GM21390 (cell line): ENCODE measurements at regions not wholly inside any gene's neighbourhood (a gene's known extent, or its start where the extent isn't known, plus 50 kb on each side); places are given as distances from the start of the nearest gene placed in this dataset.

Experiments used
- ATAC-seq: cut with Tn5 transposase; IDR thresholded peaks from one replicate; pipeline ENCODE4 v1.9.1; 2021; ENCODE audit not compliant: unreplicated experiment

DNA sequence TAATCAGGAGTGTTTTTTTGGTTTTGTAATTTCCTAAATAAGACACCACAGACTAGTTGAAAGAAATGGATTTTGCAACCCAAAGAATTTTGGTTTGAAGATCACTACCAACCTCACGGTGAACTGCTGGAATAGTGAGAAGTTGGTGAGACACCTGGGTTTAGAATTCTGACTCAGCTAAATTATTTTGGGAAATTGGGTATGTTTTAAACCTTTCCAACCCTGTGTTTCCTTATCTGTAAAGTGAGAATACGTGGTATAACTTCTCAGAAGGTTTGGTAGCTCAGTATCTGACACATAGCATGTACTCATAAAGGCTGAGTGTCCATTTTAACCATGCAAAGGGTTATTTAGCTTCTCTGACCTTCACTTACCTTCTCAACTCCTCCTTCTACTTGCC lies 261.9 kb downstream of the FOXA2 start:
- no peak for ATAC-seq

DNA sequence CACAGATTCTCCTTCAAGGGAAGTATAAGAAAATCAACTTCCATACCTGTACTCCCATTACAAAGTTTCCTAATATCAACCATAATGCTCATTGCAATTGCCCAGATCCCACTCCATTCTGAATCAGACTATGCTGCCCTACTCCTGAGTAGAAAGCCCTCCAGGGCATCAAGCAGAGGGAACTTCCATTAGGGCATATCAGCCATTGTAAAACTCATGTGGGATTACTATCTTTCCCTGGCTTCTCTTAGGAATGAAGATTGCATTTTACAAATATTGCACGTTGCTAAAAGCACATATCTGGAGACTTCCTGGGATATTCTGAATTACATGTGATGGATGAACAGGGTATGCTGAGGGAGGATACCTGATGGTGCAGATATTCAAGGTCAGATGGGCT lies 263.2 kb downstream of the FOXA2 start:
- no peak for ATAC-seq

DNA sequence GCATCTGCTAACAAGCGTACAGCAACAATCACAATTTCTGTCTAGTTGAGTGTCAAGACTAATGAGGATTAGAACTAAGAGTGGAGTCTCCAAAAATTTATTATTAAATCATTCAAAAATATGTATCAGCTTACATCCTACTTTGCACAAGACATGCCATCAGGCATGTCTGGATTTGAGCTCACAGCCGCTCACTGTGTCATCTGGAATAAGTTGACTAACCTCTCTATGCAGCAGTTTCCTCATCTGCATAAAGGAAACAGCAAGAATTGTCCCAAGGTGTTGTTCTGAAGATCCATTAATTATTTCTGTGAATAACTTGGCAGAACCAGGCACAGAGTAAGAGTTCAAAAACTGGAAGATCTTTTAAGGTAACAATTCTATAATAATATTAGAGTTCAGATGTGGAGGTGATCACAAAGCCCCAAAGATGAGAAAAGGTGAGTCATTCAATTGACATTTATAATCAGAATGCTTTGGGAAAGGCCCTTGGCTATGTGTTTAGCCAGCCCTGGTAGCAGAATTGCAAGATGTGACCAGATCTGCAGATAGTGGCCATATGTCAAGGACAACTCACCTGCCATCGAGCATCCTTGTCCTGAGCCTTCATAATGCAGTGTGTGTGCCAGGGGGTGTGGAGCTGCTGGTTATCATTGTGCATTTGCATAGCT lies 264.0 kb downstream of the FOXA2 start:
- no peak for ATAC-seq

DNA sequence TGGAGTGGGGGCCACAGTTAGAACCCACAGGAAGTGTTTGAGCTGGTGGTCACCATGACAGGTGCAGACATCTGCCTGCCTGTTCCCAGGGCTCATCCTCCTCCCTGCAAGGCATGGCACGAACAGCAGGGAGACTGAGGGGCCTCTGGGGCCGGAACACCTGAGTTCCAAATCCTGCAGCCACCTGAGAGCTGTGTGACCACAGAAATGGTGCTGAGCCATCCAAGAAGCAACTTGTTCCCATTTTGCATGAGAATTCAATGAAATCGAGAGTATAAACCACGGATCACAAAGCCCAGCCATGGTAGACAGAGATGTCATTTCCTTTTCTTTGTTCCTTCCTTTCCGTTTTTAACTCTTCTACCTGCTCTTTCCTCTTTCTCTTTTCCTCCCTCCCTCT lies 268.6 kb downstream of the FOXA2 start:
- no peak for ATAC-seq

DNA sequence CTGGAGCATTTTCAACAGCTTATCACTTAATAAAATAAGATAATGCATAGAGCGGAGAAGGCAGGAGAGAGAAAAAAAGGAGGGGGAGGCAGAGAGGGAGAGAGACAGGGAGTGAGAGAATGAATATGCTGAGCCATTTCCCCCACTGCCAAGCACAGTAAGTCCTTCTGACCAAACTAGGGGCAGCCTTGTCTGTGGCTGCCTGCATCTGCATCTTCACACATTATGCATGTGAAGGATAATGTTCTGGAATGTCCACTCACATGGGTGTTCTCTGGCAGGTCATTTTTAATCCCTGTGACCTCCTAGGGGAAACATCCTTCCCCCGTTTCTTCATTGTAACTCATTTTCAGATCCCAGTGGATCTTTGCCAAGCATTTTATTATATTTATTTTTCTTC lies 269.3 kb downstream of the FOXA2 start:
- ATAC-seq: no peak

DNA sequence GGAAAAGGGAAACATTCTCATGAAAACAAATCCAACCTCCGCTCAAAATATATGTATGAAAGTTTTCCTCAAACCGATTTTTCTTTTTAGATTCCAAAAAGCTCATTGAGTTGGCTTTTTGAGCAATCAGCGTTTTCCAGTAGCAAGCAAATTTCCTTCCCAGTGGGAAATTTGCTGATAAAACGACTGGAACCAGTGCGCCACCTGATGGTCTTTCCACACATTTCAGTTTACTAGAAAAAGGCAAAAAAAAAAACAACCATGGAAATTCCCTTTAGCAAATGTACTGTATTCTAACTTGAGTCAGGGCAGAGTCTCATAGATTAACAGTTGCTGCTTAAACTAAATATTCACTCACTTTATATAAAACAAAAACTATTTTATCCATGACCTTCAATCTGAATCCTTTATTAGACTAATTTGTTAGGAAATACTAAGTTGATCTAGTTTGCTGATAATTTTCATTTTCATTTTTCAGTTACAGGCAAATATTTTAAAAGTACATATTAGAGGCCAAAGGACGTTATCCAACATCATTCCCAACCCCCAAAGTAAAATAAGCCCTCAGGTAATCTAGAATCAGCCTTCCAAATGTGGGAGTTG lies 271.5 kb downstream of the FOXA2 start:
- ATAC-seq: no peak

DNA sequence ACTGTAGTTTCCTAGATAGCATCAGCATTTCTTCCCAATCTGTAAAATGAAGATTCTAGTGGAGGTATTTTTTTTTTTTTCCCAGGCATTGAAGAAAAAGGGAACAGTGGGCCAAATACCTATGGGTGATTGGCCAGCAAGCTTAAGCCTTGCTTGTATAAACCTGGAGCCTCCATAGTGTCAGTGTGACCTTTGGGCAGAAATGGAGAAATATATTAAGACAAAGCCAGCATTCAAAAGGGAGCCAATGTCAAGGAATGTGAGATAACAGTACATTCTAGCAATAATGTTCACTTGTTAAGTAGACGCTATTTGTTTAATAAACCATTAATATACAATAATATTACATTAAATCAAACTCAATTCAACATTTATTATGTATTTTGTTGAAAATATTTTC lies 275.4 kb downstream of the FOXA2 start:
- ATAC-seq: no peak

DNA sequence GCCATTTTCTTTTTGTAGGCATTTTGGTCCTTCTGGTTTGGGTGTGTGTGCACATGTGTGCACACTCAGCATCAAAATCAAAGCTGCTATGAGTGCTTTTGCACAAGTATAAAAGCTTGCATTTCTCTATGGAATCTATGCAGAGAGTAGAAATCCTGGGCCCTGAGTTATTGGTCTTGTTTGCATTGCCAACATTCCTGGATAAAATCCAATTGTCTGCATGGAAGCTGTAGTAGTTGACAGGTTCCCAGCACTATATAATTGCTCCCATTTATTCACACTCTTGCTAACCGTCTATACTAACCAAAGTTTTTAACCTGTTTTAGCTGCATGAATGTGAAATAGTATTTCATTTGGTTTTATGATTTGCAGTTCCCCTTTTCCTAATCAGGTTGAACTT lies 277.0 kb downstream of the FOXA2 start:
- ATAC-seq: no peak

DNA sequence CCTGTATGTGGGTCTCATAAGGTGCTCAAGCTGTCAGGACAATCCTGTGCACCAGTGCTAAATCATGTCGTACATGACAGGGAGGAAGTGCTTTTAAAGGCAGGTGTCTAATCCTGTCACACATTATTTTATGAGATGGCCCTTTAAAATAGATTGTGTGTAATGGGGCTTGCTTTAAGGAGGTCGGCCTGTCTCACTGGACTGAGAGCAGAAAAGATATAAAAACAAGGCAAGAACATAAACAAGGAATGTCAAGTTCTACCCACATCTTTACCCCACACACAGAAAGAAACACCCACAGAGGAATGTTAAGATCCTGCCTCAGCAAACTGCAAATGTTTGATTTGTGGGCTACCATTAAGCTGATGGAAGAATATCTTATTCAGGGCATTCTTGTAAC lies 279.0 kb downstream of the FOXA2 start:
- no peak for ATAC-seq

DNA sequence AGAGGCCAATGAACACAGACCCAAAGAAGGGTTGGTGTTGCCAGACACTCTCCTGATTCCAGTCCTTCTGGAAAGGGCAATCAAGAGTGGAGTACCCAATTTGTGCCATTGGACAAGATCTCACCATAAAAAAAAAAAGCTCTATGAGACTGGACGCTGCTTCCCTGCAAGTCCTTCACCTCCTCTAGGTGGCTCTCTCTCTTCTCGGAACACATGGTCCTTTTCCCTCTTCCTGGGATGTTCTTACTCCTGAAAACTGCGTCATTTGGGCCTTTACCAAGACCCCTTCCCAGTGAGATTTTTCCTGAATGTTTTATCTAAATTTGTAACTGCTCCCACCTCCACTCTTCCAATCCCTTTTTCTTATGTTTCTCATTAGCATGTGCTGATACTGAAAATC lies 280.8 kb downstream of the FOXA2 start:
- ATAC-seq: no peak

DNA sequence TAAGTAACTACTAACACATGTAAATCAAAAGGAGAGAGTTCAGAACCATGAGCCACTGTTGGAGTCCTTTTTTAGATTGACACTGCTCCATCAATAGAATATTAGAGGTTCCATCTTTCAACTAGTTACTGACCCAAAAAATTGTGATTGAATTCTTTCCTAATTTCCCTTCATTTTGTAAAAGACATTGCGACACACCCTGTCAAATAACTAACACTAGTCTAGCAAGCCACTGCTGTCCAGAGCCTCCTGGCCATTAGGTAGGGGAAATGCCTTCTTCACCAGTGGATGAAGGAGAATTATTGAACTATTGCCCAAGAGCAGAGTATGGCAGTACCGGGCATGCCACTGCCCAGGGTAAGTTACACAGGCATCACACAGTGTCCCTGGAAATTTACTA lies 282.3 kb downstream of the FOXA2 start:
- ATAC-seq: no peak

DNA sequence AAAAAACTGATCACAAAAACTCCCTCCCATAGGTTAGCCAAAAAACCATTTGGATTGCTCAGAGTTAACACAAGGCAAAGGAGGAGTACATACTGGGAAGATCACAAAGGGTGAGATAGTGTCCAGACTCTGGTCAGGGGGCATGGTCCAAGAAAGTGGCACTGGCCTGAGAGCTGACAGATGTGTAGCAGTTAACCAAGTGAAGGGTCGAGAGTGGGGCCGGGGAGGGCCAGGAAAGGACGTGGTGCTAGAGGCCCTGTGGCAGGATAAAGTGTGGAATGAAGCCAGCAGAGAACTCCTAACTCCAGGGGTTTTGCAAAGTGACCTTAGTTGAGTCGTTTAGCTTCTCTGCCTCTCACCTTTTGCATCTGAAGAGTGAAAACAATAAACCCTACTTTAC lies 290.5 kb downstream of the FOXA2 start:
- ATAC-seq: no peak

DNA sequence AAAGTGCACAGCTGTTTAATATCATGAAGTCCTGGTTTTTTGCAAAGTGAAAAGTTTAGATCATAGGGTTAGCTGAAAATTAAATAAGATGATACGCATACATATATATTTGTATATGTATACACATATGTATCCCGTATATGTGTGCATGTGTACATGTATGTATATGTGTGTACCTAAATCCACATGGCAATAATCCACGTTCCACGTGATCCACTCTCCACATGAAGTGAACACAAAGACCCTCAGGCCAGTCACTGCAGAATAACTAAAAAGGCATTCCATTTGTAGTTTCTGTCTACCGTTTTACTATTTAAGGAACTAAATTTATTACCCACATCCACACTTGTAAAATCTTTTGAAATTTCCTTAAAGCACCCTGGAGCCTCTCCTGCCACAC lies 294.9 kb downstream of the FOXA2 start:
- no peak for ATAC-seq

DNA sequence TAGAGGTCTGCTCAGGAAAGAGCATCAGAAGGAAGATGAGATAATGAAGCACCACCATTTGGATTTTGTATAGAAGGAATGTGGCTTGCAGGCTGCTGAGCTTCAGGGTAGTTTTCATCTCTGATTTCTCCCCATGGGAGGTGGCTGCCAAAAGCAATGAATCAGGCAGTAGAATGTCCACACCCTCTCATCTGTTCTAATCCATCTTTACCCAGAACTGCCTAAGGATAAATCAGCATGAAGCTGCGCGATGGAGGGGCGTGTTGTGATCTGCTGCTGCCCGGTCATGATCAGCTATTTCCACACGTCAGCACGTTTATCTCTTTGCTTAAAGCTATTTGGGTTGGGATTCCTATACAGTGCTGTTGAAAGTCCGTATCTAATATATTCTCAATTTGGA lies 295.4 kb downstream of the FOXA2 start:
- ATAC-seq: no peak

DNA sequence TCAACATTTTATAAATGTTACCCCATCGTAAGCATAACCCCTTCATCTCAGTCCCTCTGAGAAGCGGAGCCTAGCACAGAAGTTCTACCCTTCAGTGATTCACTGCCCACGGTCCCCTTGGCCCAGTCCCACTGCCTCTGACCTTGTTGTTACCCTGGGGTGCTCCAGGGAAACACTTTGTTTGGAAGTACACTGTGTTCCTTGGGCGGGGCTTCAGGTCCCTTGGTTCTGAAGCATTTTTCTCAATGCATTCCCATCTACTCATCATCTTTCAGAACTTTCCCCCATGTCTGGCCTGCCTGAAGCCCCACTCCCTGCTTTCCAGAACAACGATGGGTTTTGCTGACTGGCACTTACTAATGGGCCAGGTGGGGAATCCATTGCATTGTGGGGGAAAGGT lies 296.2 kb downstream of the FOXA2 start:
- ATAC-seq: no peak

DNA sequence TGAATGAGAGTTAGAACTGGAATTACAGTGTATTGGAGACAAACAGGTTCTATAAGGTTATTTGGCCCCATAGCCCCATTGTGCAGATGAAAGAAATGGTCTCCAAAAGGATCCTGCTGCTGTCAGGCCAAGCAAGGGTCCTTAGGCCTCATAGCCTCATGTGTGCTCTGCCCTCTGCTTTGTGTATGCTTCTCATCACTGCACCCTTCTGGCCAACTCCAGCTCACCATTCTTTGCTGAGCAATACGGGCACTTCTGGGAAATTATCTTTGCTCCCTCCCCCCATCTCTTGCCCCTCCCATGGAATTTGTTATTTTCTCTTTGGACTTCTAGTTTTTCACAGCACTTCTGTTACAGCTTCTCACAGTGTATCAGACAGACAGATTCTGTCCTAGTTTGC lies 298.8 kb downstream of the FOXA2 start:
- ATAC-seq: no peak

DNA sequence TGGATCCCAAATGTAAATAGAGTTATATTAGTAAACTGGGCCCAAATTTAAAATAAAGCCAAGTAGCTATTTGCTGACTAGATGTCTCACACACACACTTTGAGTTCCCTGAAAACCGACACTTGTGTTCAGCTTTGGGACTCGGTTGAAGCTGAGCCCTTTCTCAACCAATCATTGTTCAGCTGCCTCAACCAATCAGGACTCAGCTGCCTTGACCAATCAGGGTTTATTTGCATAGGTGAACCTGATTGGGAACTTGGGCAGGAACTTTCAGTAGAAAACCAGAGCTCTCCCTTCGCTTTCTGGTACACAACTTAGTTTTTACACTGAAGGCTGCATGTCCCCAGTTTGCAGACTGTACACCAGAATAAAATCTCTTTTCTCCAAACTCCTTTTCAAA lies 301.7 kb downstream of the FOXA2 start:
- ATAC-seq: no peak

DNA sequence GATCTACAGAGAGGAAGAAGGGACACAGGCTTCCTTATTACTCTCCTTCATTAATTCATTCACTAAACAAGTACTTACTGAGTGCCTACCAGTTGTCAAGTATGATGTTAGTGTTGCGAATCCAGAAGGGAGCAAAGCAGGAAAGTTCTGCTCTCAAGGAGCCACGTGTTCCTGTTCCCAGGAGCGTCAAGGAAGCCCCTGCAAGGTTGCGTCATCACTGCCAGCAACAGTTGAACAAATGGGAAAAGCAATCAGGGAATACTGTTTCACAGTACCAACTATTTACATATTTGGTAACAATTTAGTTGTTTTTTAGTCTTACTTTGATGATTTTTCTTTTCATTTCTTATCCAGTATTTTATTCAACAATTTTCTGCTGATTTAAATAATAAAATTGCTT lies 310.0 kb downstream of the FOXA2 start:
- no peak for ATAC-seq

DNA sequence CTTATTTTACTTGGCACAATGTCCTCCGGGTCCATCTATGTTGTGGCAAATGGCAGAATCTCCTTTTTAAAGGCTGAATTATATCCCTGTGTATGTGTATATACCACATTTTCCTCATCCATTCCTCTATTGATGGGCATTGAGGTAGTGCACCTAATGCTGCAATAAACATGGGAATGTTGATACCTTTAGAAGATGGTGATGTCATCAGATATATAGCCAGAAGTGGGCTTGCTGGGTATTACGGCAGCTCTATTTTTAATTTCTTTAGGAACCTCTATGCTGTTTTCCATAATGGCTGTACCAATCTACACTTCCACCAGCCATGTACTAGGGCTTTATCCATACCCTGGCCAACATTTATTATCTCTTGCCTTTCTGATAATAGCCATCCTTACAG lies 315.7 kb downstream of the FOXA2 start:
- ATAC-seq: no peak

DNA sequence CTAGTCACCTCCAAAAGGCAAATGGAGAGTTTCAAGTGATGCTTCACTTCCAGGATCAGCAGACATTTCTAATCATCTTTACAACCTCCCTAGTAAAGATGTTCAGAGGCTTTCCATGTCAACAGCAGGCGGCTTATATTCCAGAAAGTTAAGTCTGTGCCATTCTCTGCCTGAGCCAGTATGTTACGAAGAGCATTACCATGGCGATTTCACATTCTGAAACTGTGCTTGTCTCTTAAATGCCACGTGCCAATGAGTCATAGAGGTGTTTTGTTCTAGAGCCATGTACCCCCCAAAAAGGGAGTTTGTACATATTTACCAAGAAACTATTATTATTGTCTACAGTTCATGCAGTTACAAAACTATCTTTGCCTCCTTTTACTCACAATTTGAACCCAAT lies 319.5 kb downstream of the FOXA2 start:
- no peak for ATAC-seq

DNA sequence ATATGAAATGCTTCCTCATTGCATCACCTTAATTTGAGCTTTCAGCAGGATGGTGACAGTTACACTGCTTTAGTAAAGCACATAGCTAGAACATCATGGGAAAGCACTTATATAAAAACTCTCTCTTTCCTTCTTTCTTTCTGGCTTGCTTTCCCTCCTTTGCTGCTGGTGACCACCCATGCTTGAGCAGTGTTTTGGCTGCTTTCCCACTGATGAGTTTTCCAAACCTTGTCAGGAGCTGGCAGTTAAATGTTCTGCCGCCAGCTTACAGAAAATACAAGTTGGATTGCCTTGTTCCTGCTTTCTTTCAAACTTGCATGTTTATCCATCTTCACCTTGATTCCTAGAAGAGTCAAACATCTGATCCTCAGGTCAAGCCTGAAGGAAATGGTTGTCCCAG lies 323.9 kb downstream of the FOXA2 start:
- ATAC-seq: no peak

DNA sequence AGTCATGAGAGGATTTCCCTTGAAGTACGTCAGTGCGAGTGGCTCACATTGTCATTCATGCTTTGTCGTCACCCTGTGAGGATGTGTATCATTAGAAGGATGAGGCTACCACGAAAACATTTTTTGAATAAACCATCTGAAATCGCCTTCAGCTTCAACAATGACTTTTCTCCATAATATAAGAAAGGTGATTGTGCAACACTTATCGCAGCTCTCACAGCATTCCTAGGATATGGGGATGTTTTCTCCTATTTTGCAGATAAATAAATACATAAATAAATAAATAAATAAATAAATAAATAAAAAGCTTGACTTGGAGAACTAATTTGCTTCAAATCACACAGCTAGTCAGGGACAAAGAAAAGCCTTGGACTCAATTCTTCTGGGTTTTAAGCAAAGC lies 326.5 kb downstream of the FOXA2 start:
- no peak for ATAC-seq

DNA sequence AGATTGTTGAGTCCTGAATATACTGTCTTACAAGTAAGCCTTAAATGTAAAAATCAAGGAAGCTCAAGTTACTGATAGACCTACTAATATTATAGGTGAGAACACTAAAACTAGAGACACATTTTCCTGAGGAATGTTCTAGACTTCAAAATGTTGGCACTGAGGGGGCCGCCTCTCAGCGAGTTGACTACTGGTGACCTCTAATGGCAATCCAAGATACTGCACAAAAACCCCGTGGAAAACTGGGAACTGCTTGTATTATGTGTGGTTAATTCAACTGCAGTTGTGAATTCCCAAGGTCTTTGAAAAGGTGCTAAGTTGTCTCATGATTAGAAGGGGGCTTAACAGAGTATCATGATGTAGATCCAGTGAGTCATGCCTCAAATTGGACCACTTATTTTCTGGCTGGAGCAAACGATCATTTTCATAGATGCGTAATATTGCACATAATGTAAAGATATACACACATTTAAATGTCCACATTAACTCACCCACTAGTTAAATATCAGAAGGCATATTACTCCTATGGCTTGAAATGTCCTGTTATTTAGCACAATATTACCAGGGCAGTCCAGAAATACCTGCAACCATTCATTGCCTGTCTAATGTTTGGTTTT lies 336.2 kb downstream of the FOXA2 start:
- no peak for ATAC-seq
